ENCODE measurements at regions not wholly inside any gene's neighbourhood (a gene's known extent, or its start where the extent isn't known, plus 50 kb on each side); places are given as distances from the start of the nearest gene placed in this dataset.

DNA sequence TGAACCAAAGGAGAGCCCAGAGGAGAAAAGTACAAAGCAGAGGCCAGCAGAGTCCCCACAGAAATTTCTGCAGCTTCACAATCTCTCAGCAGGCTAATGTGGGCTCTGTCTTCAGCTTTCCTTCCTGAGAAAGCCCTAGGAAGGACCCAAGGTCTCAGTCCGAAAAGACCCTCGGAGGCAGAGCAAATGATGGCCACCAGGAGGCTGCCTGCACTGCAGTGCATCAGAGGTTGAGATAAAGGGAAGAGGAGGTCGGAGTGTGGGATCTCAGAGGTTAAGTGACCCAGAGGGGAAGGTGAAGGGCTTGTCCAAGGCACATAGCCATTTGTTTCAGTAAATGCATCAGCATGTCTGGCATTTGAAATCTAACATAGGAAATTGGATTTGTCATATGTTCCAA is 299.1 kb upstream of the SLC14A2 start:
- H3K27me3 ChIP-seq (ENCODE audit: control insufficient read depth in 1 of 2, insufficient read depth in 2 of 2, low read length in 1 of 2) = no peaks in the 10 kb centered on the region

GRCh38 chr18:45317948-45318640 is 297.2 kb upstream of the SLC14A2 start:
- Histone ChIP-seq H3K36me3 (ENCODE audit: control insufficient read depth in 1 of 2, insufficient read depth in 2 of 2, low read length in 1 of 2) (no peaks in the 10 kb centered on the region), H3K4me1 (ENCODE audit: control insufficient read depth in 1 of 2, insufficient read depth in 2 of 2, low read length in 2 of 2) (peaks cover 0 to 2% of the 10 kb centered on the region in 2 donors), H3K27me3 (ENCODE audit: control insufficient read depth in 1 of 2, insufficient read depth in 2 of 2, low read length in 1 of 2) (no peaks in the 10 kb centered on the region), H3K9me3 (ENCODE audit: control insufficient read depth, low read length) (no peaks in the 10 kb centered on the region), H3K27ac (ENCODE audit: low read depth in 1 of 2, low read length in 2 of 2) (no peak overlapping the region), H3K4me3 (ENCODE audit: low read length in 2 of 2) (no peak overlapping the region)
- WGBS, 2 donors = 64% methylated on average over 10 of the region's 10 CpGs
- intact Hi-C loops (cut with DNase I) = no loop called here
- DNase-seq (no peak), ATAC-seq (ENCODE audit: low FRiP score) (no peak)

More for the DNA sequence above, 299.1 kb upstream of the SLC14A2 start:
- Histone ChIP-seq H3K27ac (ENCODE audit: low read depth in 1 of 2, low read length in 2 of 2) (no peak overlapping the region), H3K9me3 (ENCODE audit: control insufficient read depth, low read length) (no peaks in the 10 kb centered on the region), H3K36me3 (ENCODE audit: control insufficient read depth in 1 of 2, insufficient read depth in 2 of 2, low read length in 1 of 2) (no peaks in the 10 kb centered on the region), H3K4me3 (ENCODE audit: low read length in 2 of 2) (no peak overlapping the region), H3K4me1 (ENCODE audit: control insufficient read depth in 1 of 2, insufficient read depth in 2 of 2, low read length in 2 of 2) (peaks cover 0 to 2% of the 10 kb centered on the region in 2 donors)
- no peak for ATAC-seq (ENCODE audit: low FRiP score)
- 74 to 90% methylated on average over 3 of the region's 3 CpGs for WGBS, 2 donors
- intact Hi-C loops (cut with DNase I) = no loop called here
- DNase-seq = no peak

DNA sequence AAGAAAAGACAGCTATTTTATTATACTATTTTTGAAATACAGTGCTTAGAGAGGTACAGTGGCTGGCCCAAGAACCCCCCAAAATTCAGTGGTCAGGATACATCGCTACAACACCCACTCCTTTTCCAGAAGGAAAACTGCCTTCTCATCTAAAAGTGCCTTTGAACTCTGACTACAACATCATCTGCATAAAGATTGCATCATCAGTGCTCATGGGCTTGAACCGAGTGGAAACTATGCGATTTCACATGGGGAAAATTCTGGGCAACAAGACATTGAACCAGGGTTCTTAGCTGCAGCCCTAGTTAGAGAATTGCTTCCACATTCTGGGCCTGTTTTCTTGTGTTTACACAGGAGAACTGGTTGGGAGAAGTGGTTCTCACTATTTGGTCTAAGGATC is 294.6 kb upstream of the SLC14A2 start:
- H3K27ac ChIP-seq (ENCODE audit: low read depth in 1 of 2, low read length in 2 of 2) = no peak overlapping the region
- DNase-seq (no peak), ATAC-seq (ENCODE audit: low FRiP score) (no peak)
- no peaks in the 10 kb centered on the region for H3K27me3 ChIP-seq (ENCODE audit: control insufficient read depth in 1 of 2, insufficient read depth in 2 of 2, low read length in 1 of 2)
- H3K4me3 ChIP-seq (ENCODE audit: low read length in 2 of 2) = no peak overlapping the region
- intact Hi-C loops (cut with DNase I) = no loop called here
- H3K36me3 ChIP-seq (ENCODE audit: control insufficient read depth in 1 of 2, insufficient read depth in 2 of 2, low read length in 1 of 2) = no peaks in the 10 kb centered on the region
- WGBS, 2 donors = 68 to 72% methylated on average over 3 of the region's 3 CpGs
- H3K4me1 ChIP-seq (ENCODE audit: control insufficient read depth in 1 of 2, insufficient read depth in 2 of 2, low read length in 2 of 2) = peaks cover 0 to 2% of the 10 kb centered on the region in 2 donors
- H3K9me3 ChIP-seq (ENCODE audit: control insufficient read depth, low read length) = no peaks in the 10 kb centered on the region

DNA sequence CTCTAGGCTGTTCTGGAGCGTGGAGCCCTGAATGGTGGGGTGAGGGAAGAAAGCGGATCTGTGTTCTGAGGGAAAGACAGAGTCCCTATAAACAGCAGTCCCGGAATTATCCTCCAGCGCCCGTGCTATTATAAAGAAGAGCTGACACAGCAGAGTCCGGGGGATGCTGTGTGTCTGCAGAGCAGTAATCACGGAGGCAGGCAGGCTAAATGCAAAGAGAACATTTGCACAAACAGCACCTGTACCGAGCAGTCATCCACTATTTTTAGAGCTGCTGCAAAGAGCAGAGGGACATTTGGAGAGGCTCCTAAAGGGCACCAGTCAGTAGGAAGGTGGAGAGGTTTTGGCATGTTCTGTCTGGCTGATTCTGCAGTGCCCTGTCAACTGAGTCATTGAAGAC is 293.8 kb upstream of the SLC14A2 start:
- 61 to 71% methylated on average over 8 of the region's 8 CpGs for WGBS, 2 donors
- Histone ChIP-seq H3K27ac (ENCODE audit: low read depth in 1 of 2, low read length in 2 of 2) (no peak overlapping the region), H3K27me3 (ENCODE audit: control insufficient read depth in 1 of 2, insufficient read depth in 2 of 2, low read length in 1 of 2) (no peaks in the 10 kb centered on the region), H3K36me3 (ENCODE audit: control insufficient read depth in 1 of 2, insufficient read depth in 2 of 2, low read length in 1 of 2) (no peaks in the 10 kb centered on the region), H3K4me3 (ENCODE audit: low read length in 2 of 2) (no peak overlapping the region), H3K9me3 (ENCODE audit: control insufficient read depth, low read length) (no peaks in the 10 kb centered on the region), H3K4me1 (ENCODE audit: control insufficient read depth in 1 of 2, insufficient read depth in 2 of 2, low read length in 2 of 2) (peaks cover 0 to 2% of the 10 kb centered on the region in 2 donors)
- no peak for DNase-seq
- intact Hi-C loops (cut with DNase I) = no loop called here
- no peak for ATAC-seq (ENCODE audit: low FRiP score)

DNA sequence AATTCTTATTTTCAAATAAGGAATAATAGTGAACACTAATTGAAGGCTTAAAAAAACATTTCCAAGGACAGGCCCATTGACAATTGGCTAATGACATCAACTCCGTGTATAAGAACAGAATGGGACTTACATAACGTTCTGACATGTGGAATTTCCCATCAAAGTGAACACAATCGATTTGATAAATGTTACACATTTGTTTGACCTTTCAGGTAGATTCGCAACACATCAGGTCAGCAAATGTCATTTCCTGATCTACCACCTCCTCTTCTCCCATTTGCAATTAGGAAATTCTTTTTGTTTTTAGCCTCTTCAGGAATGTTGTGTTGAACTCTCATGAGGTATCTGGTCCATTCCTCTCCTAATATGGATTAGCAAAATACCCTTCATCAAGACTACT is 292.9 kb upstream of the SLC14A2 start:
- WGBS, 2 donors = 89 to 92% methylated on average over 4 of the region's 4 CpGs
- ATAC-seq (ENCODE audit: low FRiP score) (no peak), DNase-seq (no peak)
- intact Hi-C loops (cut with DNase I) = no loop called here
- no peaks in the 10 kb centered on the region for H3K9me3 ChIP-seq (ENCODE audit: control insufficient read depth, low read length)
- H3K4me1 ChIP-seq (ENCODE audit: control insufficient read depth in 1 of 2, insufficient read depth in 2 of 2, low read length in 2 of 2) = peaks cover 0 to 2% of the 10 kb centered on the region in 2 donors
- H3K36me3 ChIP-seq (ENCODE audit: control insufficient read depth in 1 of 2, insufficient read depth in 2 of 2, low read length in 1 of 2) = no peaks in the 10 kb centered on the region
- H3K27ac ChIP-seq (ENCODE audit: low read depth in 1 of 2, low read length in 2 of 2) = no peak overlapping the region
- H3K4me3 ChIP-seq (ENCODE audit: low read length in 2 of 2) = no peak overlapping the region
- H3K27me3 ChIP-seq (ENCODE audit: control insufficient read depth in 1 of 2, insufficient read depth in 2 of 2, low read length in 1 of 2) = no peaks in the 10 kb centered on the region

DNA sequence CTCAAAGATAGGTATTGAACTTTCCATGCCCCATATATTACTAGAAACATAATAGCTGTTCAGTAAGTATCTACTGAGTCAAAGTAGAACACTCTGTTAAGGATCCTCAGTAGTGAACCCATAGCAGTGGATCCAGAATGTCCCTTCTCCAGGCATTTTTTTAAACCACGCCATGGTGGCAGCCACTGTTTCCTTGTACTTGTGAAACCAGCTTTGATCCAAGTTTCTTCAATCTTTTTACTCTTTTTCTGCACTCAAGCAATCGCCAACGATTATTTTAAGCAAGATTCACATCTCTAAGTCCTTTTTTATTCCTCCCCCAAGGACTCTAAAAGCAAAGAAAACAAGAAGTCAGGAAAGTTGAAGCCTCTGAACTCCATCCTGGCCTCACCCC is 291.2 kb upstream of the SLC14A2 start:
- DNase-seq (no peak), ATAC-seq (ENCODE audit: low FRiP score) (no peak)
- H3K4me1 ChIP-seq (ENCODE audit: control insufficient read depth in 1 of 2, insufficient read depth in 2 of 2, low read length in 2 of 2) = peaks cover 0 to 8% of the 10 kb centered on the region in 2 donors
- intact Hi-C loops (cut with DNase I) = no loop called here
- H3K27ac ChIP-seq (ENCODE audit: low read depth in 1 of 2, low read length in 2 of 2) = no peak overlapping the region
- no peaks in the 10 kb centered on the region for H3K36me3 ChIP-seq (ENCODE audit: control insufficient read depth in 1 of 2, insufficient read depth in 2 of 2, low read length in 1 of 2)
- no peak overlapping the region for H3K4me3 ChIP-seq (ENCODE audit: low read length in 2 of 2)
- H3K27me3 ChIP-seq (ENCODE audit: control insufficient read depth in 1 of 2, insufficient read depth in 2 of 2, low read length in 1 of 2) = no peaks in the 10 kb centered on the region
- WGBS, 2 donors = 39 to 48% methylated on average over 3 of the region's 3 CpGs
- H3K9me3 ChIP-seq (ENCODE audit: control insufficient read depth, low read length) = no peaks in the 10 kb centered on the region

DNA sequence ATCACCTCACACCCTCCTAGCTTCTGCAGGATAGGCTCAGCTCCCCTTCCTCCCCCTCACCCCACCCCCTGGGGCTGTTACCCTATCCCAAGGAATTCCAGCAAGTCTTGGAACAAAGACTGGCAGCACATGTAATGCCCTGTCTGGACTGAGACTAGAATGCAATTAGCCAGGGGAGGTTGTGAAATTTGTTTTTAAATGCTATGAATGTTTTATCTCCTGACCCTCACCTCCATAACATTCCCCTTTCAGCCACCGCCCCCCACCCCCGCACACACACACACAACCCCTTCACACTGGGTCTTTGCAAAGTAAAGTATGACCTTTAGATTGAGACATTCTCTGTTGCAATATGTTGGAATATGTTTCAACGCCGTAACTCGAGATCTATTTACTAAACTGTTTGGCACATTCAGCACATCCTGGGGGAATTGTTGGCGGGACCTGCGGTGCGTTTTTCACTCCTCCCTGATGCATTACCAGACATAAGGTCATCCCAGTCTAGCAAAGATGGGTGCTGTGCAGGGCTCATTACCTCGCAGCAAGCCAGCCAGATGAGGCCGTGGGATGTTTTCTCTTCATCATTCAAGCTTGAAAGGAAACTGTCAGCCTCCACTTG is 290.7 kb upstream of the SLC14A2 start:
- 14 to 21% methylated on average over 10 of the region's 10 CpGs for WGBS, 2 donors
- peaks cover 0 to 8% of the 10 kb centered on the region in 2 donors for H3K4me1 ChIP-seq (ENCODE audit: control insufficient read depth in 1 of 2, insufficient read depth in 2 of 2, low read length in 2 of 2)
- no peak overlapping the region for H3K27ac ChIP-seq (ENCODE audit: low read depth in 1 of 2, low read length in 2 of 2)
- H3K9me3 ChIP-seq (ENCODE audit: control insufficient read depth, low read length) = no peaks in the 10 kb centered on the region
- intact Hi-C loops (cut with DNase I) = no loop called here
- H3K27me3 ChIP-seq (ENCODE audit: control insufficient read depth in 1 of 2, insufficient read depth in 2 of 2, low read length in 1 of 2) = no peaks in the 10 kb centered on the region
- no peak overlapping the region for H3K4me3 ChIP-seq (ENCODE audit: low read length in 2 of 2)
- ATAC-seq (ENCODE audit: low FRiP score) (peak; percentile 71), DNase-seq (peak; percentile 75 to 84)
- no peaks in the 10 kb centered on the region for H3K36me3 ChIP-seq (ENCODE audit: control insufficient read depth in 1 of 2, insufficient read depth in 2 of 2, low read length in 1 of 2)

- ATAC-seq (ENCODE audit: low FRiP score) (no peak), DNase-seq (no peak)
- no peak overlapping the region for H3K4me3 ChIP-seq (ENCODE audit: low read length in 2 of 2)
- H3K36me3 ChIP-seq (ENCODE audit: control insufficient read depth in 1 of 2, insufficient read depth in 2 of 2, low read length in 1 of 2) = no peaks in the 10 kb centered on the region
- no peaks in the 10 kb centered on the region for H3K27me3 ChIP-seq (ENCODE audit: control insufficient read depth in 1 of 2, insufficient read depth in 2 of 2, low read length in 1 of 2)
- no peak overlapping the region for H3K27ac ChIP-seq (ENCODE audit: low read depth in 1 of 2, low read length in 2 of 2)
- no peaks in the 10 kb centered on the region for H3K9me3 ChIP-seq (ENCODE audit: control insufficient read depth, low read length)
- intact Hi-C loops (cut with DNase I) = no loop called here
- peaks cover 0 to 6% of the 10 kb centered on the region in 2 donors for H3K4me1 ChIP-seq (ENCODE audit: control insufficient read depth in 1 of 2, insufficient read depth in 2 of 2, low read length in 2 of 2)
- 98 to 100% methylated on average over 1 of the region's 1 CpG for WGBS, 2 donors
These were observed 289.5 kb upstream of the SLC14A2 start for GRCh38 chr18:45325778-45326177.

DNA sequence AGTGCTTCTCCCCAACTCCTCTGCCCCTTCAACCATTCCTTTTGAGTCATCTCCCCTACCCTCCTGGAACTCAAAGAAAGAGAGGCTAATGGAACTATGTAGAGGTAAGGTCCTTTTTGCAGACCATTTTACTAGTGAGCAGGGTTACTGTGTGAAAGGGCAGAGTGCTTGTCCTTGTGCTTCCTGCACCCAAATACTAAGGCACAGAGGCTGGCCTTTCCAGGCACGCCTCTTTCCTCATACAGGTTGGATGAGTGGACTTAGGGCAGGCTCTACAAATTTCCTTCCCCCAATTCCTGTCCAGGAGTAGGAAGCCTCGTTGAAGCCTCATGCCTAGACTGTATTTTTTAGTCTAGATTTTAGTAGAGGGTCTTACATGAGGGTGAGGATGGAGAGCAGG is 288.8 kb upstream of the SLC14A2 start:
- H3K27ac ChIP-seq (ENCODE audit: low read depth in 1 of 2, low read length in 2 of 2) = no peak overlapping the region
- no peaks in the 10 kb centered on the region for H3K36me3 ChIP-seq (ENCODE audit: control insufficient read depth in 1 of 2, insufficient read depth in 2 of 2, low read length in 1 of 2)
- WGBS, 2 donors = 90 to 92% methylated on average over 2 of the region's 2 CpGs
- DNase-seq = no peak
- peaks cover 0 to 6% of the 10 kb centered on the region in 2 donors for H3K4me1 ChIP-seq (ENCODE audit: control insufficient read depth in 1 of 2, insufficient read depth in 2 of 2, low read length in 2 of 2)
- H3K4me3 ChIP-seq (ENCODE audit: low read length in 2 of 2) = no peak overlapping the region
- intact Hi-C loops (cut with DNase I) = no loop called here
- no peaks in the 10 kb centered on the region for H3K9me3 ChIP-seq (ENCODE audit: control insufficient read depth, low read length)
- H3K27me3 ChIP-seq (ENCODE audit: control insufficient read depth in 1 of 2, insufficient read depth in 2 of 2, low read length in 1 of 2) = no peaks in the 10 kb centered on the region
- no peak for ATAC-seq (ENCODE audit: low FRiP score)

All from aorta (tissue), 5 donors.